GM20000 (cell line): ENCODE measurements at regions not wholly inside any gene's neighbourhood (a gene's known extent, or its start where the extent isn't known, plus 50 kb on each side); places are given as distances from the start of the nearest gene placed in this dataset.

ENCODE experiments used
- DNase-seq: peaks from one replicate; pipeline ENCODE4 v3.0.0; 2012; ENCODE audit warnings: low spot score
- CTCF ChIP-seq: IDR thresholded peaks from 2 replicates; pipeline ENCODE4 v1.5.1; 2012; ENCODE audit warnings: mild to moderate bottlenecking, control low read depth; ENCODE audit errors: extremely low read depth, missing control alignments

DNA sequence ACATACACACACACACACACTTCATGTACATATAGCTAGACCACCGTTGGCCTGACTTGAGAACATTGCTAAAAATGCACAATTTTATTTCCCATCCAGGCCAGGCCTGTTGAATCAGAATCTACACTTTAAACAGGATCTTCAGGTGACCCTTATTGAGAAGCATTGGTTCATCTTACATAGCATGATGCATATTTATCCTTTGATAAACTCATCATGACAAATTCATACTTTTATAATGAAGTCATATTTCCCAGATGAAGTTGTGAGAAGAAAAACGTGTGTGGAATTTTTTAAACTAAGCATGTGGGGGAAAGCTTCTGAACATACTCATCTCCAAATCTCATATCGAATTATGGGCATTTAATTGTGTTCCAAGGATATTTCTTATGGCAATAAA, 877.7 kb downstream of the MRPL39 start:
- DNase-seq, result no peak
- TF ChIP-seq CTCF, result no peak

GRCh38 chr21:24727803-24728440, 879.4 kb downstream of the MRPL39 start:
- no peak for DNase-seq
- no peak for TF ChIP-seq CTCF

GRCh38 chr21:24716281-24716918, 890.9 kb downstream of the MRPL39 start:
- no peak for DNase-seq

GRCh38 chr21:24714646-24715200, 892.6 kb downstream of the MRPL39 start:
- no peak for DNase-seq
- no peak for TF ChIP-seq CTCF

More at GRCh38 chr21:24716281-24716918, 890.9 kb downstream of the MRPL39 start:
- no peak for TF ChIP-seq CTCF

GRCh38 chr21:24705201-24705600, 902.1 kb downstream of the MRPL39 start:
- no peak for TF ChIP-seq CTCF
- no peak for DNase-seq

- TF ChIP-seq CTCF, result no peak
- DNase-seq, result no peak
Observed at GRCh38 chr21:24693779-24694178, 913.5 kb downstream of the MRPL39 start.

DNA sequence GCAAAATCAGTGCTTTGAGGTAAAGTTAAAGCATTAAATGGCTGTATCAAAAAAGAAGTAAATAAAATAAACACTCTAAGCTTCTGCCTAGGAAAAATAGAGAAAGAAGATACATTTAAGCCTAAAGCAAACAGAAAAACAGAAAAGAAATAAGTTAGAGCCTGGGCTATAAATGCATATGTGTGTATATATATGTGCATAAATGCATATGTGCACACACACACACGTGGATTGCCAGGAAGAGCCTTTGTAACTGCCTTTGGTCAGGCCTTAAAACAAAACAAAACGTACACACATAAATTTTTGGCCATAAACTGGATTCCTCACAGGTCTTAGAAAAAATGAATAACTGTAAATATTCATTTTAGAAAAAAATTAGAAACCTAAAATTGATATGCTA, 925.8 kb downstream of the MRPL39 start:
- TF ChIP-seq CTCF, result no peak
- DNase-seq, result no peak
